DMS53 (cell line): ENCODE measurements at regions not wholly inside any gene's neighbourhood (a gene's known extent, or its start where the extent isn't known, plus 50 kb on each side); places are given as distances from the start of the nearest gene placed in this dataset.

ENCODE experiments used
- DNase-seq: peaks from one replicate; lab custom pipeline; 2025; lab: John Stamatoyannopoulos, UW

DNA sequence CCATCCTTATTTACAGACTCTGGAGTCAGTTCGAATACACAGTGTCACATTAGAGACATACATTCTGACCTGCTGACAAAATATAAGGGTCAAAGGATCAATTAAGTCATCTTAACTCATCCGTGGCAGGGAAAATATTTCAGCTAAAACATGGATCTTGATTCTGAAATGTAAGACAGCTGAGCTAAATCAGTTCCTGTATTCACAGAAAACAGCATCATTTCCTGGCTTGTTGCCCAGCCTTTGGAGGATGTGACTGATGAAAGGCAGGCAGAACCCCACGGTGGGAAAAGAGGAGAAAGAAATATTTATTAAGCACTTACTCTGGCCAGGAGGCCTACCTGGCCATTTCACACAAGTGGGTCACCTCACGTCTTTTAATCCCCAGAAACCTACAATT is 101.9 kb downstream of the GAS2L3 start:
- peak; percentile 79 for DNase-seq

DNA sequence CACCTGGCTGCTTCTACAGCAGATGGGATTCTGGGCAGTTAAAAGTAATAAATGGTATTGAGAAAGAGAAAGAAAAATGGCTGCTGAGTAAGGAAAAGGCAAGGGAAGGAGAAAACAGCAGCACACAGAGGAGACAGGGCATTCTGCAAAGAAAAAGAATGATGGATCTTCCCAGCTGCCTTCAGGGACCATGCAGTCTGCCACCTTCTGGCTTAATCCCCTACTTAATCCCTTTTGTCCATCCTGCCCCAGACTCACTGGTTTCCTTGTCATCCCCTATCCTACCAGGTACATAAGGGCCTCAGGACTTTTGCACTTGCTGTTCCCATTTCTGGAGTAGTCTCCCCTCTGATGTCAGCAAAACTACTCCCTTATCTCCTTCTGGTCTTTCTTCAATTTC is 107.6 kb downstream of the GAS2L3 start:
- no peak for DNase-seq

DNA sequence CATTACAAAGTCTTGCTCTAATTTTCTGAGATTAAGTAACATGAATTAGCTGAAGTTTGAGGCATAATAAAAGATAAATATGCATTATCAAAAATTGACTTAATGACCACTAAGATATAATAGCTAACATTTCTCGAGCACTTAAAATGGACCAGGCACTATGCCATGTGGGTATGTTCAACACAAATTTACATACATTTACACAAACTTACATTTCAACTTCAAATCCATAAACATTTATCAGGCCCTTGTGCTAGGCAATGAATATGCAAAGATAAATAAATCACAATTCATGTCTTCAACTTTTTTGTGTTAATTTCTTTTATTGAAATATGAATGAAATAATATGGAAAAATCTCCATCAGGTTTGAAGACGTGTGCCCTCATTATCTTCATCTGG is 108.7 kb downstream of the GAS2L3 start:
- DNase-seq: no peak

DNA sequence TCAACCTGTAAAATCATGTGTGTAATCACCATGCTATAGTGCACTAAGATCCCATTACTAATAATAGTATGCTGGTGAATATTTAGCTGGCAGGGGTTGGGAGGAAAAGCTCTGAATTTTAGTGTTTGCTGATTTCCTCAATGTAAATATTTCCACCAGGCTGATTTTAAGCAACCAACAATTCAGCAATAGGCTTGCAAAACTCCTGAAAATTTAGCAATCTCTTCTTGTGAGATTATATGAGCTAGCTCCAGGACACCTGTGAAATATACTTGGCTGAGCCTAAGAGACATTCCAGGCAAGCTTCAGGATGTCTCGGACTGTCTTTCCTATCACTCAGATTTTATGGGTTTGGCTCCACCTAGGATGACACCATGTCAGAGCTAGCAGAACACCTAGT is 106.9 kb upstream of the ANO4 start:
- DNase-seq: no peak

DNA sequence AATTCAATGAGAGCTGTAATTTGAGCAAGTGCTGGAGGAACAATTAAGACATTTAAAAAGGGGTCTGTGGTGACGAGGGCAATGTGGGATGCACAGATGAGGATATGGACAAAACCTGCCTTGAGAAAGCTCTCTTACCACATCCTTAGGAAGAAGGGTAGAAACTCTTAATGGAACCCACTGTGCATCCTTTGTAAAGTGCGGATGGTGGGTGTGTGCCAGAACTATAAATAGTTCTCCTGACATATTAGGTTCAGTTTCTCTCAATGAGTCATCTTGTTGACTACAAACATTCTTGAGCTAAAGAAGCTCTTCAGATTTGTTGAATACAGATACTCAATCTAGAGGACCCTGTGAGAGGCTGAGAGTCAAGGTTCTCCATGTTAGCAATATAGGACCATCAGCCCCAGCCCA is 106.1 kb upstream of the ANO4 start:
- DNase-seq: peak; percentile 91

DNA sequence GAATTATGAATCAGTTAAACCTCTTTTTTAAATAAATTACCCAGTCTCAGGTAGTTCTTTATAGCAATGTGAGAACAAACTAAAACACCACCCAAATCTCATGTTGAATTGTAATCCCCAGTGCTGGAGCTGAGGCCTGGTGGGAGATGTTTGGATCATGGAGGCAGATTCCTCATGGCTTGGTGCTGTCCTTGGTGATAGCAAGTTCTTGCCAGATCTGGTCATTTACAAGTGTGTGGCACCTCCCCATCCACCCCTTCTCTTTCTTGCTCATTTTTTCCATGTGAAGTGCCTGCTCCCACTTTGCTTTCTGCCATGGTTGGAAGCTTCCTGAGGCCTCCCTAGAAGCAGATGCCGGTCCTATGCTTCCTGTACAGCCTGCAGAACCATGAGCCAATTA is 102.1 kb upstream of the ANO4 start:
- no peak for DNase-seq

DNA sequence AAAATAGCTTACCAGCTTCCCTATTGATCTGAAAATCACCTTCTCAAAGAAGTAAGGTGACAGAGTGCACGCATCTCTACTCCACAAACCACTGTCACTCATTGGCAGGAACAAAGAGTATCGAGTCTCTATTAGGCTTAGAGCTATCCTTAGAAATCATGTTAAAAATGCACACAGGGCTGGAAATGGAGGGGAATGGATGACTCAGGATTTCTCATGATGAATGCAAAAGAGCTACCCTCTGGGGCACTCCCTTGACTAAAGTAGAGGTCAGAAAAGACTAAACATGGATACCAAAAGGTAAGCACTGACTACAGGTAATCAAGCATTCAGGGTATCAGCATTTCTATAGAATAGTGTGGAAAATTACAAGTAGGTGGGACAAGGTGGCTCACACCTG is 96.1 kb upstream of the ANO4 start:
- DNase-seq: no peak

DNA sequence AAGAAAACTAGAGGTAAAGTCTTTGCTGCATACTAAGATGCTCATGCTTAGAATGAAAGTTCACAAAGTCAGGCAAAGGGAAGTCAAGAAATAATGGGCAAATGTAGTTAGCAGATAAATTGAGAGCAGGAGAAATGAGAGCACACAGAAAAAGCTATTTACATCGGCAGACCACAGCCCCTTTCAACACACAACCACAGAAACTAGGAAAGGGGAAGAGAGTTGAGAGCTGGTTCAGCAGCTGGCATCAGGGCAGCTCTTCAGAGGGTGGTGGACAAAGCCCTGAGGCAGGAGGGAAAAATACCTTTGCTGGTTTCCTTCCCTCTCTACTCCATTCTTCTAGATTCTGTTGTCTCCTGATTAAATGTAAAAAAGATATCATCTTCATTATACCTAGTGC is 95.4 kb upstream of the ANO4 start:
- no peak for DNase-seq

DNA sequence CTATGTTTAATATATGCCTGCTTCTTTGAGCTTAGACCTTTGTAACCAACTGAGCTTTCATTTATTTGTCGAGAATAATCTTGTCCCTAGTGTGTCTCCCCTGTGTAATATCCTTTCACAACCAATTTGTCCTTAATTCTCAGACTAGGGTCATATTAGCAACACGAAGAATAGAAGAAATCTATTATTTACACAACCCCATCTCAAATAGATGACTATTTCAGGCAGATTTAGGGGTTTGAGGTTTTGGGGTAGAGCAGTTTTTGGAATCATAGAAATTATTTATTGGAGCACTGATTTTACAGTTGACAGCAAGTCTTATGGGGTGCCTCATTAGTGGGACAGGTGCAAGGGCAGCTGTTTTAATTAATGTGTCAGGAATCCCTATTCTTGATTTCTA is 91.2 kb upstream of the ANO4 start:
- no peak for DNase-seq

DNA sequence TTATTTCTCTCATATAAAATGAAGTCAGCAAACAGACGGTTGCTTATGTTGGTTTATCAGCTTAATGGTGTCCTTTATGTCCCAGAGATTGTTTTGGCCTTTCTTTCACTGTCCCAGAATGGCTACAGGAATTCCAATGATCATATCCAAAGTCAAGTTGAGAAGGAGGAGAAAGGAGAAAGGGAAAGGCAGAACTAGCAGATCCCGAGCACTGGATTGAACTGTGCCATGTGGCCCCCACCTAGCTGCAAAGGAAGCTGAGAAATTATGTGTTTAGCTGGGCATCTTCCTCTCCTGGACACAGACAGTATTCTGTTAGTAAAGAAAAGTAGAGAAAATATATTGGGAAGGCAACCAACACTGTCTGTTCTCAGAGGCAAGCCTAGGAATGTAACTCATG is 90.7 kb upstream of the ANO4 start:
- DNase-seq: no peak

DNA sequence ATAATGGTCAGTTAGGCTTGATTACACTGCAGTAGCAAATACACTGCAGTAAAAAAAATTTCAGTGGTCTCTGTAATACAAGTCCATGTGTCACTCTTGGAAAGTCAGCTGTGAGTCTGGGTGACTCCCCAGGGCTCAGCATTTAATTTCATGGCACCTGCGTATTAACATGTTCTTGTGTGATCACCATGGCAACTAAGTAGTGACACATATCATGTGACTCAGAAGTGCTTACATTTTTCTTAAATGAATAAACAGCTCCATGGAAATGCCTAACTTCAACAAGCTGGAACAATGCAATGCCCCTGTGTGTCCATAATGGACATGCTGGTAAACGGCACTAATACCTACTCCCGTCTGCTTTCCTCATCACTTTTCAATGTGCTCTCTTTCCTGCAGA is 88.5 kb upstream of the ANO4 start:
- peak; percentile 95 for DNase-seq

DNA sequence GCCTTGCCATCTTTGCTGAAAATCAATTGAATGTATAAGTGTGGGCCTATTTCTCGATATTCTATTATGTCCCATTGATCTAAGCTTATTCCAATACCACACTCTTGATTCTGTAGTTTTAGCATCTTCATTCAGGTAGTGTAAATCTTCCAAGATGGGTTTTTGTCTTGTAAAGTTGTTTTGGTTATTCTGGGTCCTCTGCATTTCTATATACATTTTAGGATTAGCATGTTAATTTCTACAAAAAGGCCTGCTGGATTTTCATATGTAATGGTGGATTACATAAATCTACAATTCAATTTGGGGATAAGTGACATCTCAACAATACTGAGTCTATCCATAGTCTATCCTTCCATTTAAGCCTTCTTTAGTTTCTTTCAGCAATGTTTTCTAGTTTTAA is 86.0 kb upstream of the ANO4 start:
- no peak for DNase-seq

DNA sequence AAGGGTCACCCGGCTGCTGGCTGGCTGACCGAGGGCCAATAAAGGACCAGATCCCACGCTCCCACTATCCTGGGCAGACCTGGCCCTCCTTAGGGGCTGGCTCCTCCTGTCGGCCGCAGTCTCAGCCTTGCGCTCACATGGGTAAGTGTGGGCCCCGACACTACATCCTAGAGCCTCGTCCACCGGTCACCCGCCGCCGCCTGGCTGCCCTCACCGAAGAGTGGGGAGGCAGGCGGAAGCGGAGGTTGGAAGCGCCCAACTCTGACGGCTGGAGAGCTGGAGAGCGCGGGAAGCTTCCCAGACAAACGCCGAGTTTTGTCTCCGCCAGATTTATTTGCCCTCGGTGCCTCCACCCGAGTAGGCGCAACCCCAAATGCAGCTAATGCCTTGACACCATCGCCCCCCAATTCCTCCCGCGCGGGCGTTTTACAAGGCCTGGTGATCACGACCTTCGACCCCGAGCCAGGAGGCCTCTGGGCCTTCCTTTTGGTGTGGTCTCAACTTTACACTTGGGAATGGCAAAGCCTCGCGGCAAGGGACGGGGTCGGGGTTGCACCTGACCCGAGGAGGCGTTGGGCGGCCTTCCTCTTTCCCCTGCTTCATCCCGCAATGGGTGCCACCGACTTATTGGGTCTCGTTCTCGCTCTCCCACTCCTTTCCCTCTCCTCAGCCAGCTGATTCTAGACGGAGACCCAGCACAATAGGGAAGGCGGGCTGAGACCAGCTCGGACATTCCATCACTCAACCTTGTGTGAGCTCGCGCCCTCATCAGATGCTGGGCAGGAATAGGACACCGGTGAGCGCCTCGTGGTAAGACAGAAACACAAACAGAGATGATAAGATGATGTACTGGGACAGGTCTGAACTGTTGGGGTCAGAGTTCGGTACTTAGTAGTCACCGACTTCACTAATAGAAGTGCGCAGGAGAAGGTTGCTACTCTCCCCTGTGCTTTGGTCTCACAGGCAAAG is 78.3 kb upstream of the ANO4 start:
- peak; percentile 19 for DNase-seq

DNA sequence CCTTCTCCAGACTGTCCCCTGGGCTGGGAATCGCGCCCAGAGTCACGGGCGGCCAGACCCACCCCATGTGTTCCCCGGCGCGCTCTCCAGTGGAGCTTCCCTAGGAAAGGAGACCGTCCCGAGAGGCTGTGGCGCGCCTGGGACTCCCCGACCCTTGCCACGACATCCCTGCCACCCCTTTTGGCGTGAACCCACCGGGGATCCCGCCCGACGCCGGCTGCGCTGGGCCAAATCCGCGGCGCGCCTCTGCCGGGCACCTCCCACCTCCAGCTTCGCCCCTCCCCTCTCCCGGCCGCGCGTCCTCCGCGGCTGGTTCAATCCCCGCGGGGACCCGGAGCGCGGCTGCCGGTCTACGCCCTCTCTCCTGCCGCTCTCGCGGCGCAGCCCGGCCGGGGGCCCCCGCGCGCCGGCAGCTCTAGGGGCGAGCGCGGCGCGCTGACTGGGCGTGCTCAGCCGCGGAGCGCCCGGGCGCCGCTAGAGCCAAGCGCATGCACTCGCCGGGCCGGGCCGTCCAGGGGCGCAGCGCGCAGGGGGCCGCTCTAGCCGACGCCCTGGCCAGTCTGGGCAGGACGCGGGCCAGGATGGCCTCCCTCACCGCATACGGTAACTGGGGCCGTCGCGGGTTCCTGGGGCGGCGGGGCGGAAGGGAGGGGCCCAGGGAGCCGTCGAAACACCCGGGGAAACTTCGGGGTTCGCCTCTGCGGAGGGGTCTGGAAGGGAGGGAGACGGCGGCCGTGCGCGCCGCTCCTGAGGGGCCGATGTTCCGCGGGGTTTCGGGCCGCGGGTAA is 77.4 kb upstream of the ANO4 start:
- DNase-seq: peak; percentile 65

DNA sequence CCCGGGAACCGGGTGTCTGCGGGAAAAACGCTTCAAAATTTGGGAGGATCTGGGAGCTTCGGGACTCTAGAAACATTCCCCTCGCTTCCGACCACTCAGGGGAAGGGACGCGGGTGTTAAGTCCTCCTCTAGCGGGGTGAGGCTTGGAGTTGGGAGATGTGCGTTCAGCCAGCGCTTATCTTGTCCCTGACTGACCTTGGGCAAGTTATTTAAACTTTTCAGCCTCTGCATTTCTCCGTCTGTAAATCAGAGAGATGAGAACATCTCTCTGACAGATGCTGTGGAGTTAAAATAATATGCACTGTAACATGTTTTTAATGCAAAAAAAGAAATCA is 76.9 kb upstream of the ANO4 start:
- peak; percentile 15 for DNase-seq

DNA sequence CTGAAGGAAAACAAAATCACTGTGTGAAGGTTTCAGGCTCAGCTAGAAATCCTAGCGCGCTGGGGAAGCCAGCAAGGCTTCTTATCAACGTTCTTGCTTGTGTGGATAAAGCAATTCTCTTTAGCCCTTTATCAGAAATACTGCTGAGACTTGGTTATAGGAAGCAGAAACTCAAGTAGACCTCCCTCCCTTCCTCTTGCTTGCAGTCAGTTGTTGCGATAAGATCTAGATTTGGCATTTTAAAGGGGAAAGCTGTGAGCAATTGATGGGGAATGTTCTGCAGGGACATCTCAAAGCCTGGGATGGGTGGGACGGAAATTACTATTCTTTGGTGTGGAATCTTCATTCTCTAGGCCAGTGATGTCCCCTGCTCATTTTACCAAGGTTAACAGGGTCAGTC is 76.4 kb upstream of the ANO4 start:
- DNase-seq: no peak

DNA sequence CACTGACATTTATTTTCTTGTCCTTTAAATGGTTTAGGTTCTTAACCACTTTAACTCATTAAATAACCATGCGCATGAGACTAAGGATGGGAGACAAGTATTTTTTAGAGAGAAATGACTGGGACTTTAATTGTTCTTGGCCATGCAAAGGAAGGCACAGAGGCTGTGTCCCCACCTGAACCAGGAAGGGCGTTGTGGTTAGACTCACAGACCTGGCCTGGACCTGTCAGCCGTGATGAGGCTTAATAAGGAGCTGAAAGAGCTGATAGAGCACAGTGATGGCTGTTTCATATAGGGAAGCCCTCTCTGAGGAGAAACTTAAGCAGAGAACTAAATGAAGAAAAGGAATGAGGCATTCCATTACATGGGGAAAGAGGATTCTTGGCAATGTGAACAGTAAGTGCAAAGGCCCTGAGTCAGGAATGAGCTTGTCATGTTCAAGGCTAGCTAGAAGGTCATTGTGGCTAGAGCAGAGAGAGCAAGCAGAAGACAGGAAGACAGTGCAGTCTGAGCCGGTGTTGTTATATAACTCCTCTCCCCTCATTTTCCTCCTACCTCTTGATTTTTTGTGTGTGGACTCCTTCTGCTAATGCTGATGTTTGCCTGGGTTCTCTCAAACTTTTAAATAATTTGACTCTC is 74.4 kb upstream of the ANO4 start:
- no peak for DNase-seq

DNA sequence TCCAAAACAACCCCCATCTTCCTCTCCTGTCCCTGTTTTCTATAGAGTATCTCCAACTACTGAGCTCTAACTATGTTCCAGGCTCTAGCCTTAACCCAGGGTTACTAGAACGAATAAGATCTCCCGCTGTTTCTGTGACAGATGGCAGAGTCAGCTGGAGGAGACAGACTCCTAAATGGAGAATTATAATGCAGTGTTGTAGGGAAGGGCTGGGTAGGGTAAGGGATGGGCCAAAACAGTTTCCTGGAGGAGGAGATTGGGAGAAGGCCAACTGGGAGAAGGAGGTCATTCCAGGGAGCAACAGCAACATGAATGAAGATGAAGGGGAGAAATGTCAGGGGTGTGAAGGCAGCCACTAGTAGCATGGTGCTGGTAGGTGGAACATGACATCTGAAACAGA is 73.4 kb upstream of the ANO4 start:
- DNase-seq: no peak

DNA sequence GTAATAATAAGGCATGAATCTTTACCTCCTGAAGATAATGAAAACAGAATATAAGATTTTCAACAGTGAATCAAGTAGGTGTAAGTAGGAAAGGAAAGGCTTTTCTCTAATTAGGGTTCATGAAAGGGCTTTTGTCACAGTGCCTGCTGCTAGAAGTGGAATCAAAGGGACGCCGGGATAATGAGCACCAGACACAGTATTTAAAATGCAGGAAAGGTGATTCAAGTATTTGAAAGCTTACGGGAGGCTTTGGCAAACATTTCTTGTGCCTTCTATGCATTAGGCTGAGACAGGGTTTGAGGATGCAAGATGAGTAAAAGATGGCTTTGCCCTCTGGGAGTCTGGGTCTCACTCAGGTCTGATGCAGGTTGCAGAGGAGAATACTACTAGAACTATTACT is 70.5 kb upstream of the ANO4 start:
- no peak for DNase-seq

DNA sequence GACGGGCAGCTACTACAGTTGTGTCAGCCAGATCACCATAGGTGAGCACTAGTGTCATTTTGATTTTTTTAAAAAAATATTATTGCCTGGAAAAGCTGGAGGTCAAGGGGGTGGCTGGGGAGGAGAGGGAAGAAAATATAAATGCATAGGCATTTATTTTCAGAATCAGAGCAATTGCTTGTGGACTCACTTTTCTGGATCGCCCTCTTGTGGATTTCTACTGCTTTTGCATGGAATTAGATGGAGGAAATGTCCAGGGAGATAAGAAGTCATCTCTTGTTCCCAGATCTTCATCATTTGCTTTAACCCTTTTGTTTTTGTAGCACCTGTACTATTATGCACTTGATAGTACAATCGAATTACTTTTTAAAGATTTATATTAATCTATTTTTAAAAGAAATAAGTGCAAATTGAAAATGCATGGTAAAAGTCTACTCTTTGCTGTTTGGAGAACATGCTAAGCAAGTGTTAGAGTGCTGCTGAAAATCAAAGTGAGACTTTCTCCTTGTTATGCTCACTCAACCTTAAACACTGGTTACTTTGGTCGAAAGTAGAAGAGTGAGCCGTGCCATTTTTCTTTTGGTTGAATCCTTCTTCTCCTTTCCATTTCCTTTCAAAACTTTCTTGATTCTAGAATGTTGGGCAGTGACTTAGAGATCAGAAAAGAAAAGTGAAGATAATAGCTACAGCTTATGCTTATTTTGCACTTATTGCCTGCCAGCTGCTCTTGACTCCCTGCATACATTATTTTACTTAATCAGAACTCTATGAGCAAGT is 60.6 kb upstream of the ANO4 start:
- DNase-seq: peak; percentile 76

DNA sequence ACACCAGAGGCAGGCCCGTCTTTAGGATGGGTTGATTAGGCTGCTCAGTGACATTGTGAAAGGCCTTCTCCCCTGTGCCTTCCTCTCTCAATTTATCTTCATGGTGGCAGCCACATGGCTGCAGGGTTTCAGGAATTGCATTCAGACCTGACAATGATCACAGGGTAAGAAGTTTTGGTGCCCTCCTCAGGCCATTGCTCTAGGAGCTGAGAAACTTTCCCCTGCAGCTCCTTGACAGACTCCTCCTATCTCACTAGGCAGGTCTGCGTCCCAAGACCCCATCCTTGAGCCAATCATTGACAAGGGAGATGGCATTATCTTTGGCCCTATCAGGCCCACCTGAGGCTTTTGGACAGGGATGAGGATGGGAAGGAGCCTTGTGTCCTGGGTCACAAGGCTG is 57.4 kb upstream of the ANO4 start:
- DNase-seq: no peak

DNA sequence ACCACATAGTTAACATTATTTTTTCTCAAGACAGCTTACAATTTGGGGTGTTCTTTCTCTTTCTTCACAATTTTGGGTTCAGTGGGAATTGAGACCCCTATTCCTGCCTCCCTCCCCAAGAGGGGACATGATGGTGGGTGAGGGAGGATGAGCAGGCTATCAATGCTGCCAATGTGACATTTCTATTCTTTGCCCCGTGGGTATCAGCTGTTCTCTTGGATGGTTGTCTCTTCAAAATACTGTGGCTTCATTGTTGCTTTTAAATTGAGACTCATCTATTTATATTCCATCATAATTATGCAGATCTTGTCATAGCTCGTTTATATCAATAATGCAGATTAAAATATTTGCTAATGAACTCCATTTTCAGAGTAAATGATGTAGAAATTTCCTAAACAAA is 56.5 kb upstream of the ANO4 start:
- DNase-seq: no peak
